ENCODE measurements at regions not wholly inside any gene's neighbourhood (a gene's known extent, or its start where the extent isn't known, plus 50 kb on each side); places are given as distances from the start of the nearest gene placed in this dataset.
"Not testable (repeated sequence)": the region's sequence is repeated elsewhere in the genome, so short reads cannot be mapped to it uniquely, and the experiment has no call there.

DNA sequence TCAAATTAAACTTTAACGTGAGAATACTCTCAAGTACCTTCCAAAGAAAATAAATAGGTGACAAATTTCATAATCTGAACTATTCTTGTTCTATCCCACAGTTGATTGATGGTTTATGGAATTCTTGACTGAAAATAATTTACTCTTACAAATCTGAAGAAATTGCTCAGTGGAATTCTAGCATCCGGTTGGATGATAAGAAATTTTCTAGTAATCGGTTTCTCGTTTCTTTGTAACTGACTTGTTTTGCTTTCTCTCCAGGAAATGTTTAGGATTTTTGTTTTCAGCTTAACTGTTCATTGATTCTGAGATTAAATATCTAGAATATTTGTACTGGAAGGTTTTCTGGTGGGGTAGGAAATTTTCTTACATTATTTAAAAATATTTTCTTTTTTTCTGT, 558.9 kb upstream of the ADAMTS5 start:
- no peaks in the 10 kb centered on the region for H3K79me2 ChIP-seq (ENCODE audit: low read depth)
- TF ChIP-seq EZH2 (IDR thresholded peaks at IDR 0.05) = no peak
- TF ChIP-seq, protein P1, sequence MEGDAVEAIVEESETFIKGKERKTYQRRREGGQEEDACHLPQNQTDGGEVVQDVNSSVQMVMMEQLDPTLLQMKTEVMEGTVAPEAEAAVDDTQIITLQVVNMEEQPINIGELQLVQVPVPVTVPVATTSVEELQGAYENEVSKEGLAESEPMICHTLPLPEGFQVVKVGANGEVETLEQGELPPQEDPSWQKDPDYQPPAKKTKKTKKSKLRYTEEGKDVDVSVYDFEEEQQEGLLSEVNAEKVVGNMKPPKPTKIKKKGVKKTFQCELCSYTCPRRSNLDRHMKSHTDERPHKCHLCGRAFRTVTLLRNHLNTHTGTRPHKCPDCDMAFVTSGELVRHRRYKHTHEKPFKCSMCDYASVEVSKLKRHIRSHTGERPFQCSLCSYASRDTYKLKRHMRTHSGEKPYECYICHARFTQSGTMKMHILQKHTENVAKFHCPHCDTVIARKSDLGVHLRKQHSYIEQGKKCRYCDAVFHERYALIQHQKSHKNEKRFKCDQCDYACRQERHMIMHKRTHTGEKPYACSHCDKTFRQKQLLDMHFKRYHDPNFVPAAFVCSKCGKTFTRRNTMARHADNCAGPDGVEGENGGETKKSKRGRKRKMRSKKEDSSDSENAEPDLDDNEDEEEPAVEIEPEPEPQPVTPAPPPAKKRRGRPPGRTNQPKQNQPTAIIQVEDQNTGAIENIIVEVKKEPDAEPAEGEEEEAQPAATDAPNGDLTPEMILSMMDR (IDR thresholded peaks at IDR 0.05) = no peak
- no peak for TF ChIP-seq EZH2phosphoT487 (IDR thresholded peaks at IDR 0.05)
- H4K20me1 ChIP-seq (ENCODE audit: low read depth) = no peaks in the 10 kb centered on the region
- H3K4me2 ChIP-seq = no peak overlapping the region
- no peaks in the 10 kb centered on the region for H3K4me1 ChIP-seq
- no peaks in the 10 kb centered on the region for H3K36me3 ChIP-seq
- Mint-ChIP-seq H3K27me3 (ENCODE audit: insufficient read depth, low read depth) (no peaks in the 10 kb centered on the region), H3K4me1 (no peaks in the 10 kb centered on the region), H3K27ac (no peak overlapping the region), H3K9me3 (peaks cover under 1% of the 10 kb centered on the region), H3K36me3 (no peaks in the 10 kb centered on the region), H3K4me3 (no peak overlapping the region)
- no peak overlapping the region for H3K27ac ChIP-seq
- DNase-seq (ENCODE audit: low spot score) = no peak
- H3K27me3 ChIP-seq = no peaks in the 10 kb centered on the region
- no peak overlapping the region for H3K4me3 ChIP-seq
- no peaks in the 10 kb centered on the region for H3K9me3 ChIP-seq (ENCODE audit: low read depth)
- H2AFZ ChIP-seq (replicated peaks) = no peak overlapping the region
- H3K9ac ChIP-seq = no peak overlapping the region
- no peaks in the 10 kb centered on the region for H3F3A ChIP-seq (ENCODE audit: low read depth)

DNA sequence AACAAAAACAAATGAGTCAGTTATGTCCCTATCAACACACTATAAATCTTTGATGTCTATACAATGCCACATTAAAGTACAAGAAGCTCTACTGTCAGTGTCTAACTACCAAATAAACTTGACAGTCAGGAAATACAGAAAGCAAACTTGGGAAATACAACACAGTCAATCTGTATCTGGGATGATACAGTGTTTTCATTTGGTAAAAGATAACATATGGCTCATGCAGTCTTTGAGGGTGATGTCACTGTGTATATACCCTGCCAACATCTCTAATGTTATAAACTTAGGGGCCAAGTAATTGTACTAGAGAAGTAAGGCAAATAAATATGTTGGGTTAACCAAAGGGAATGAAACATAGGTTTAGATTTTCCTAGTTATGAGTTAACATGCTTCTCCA, 552.5 kb upstream of the ADAMTS5 start:
- H3K36me3 Mint-ChIP-seq = no peaks in the 10 kb centered on the region
- Histone ChIP-seq H3K9me3 (ENCODE audit: low read depth) (no peaks in the 10 kb centered on the region), H3K4me1 (no peaks in the 10 kb centered on the region), H2AFZ (replicated peaks) (no peak overlapping the region), H3K36me3 (no peaks in the 10 kb centered on the region), H4K20me1 (ENCODE audit: low read depth) (no peaks in the 10 kb centered on the region), H3K27me3 (no peaks in the 10 kb centered on the region), H3K4me2 (no peak overlapping the region), H3K79me2 (ENCODE audit: low read depth) (no peaks in the 10 kb centered on the region), H3F3A (ENCODE audit: low read depth) (no peaks in the 10 kb centered on the region), H3K27ac (no peak overlapping the region), H3K4me3 (no peak overlapping the region), H3K9ac (no peak overlapping the region)
- H3K4me3 Mint-ChIP-seq = no peak overlapping the region
- no peak for DNase-seq (ENCODE audit: low spot score)
- no peak overlapping the region for H3K27ac Mint-ChIP-seq
- H3K27me3 Mint-ChIP-seq (ENCODE audit: insufficient read depth, low read depth) = no peaks in the 10 kb centered on the region
- peaks cover 13% of the 10 kb centered on the region for H3K9me3 Mint-ChIP-seq
- no peaks in the 10 kb centered on the region for H3K4me1 Mint-ChIP-seq
- TF ChIP-seq EZH2 (IDR thresholded peaks at IDR 0.05) (no peak), EZH2phosphoT487 (IDR thresholded peaks at IDR 0.05) (no peak)
- TF ChIP-seq, protein P1 (IDR thresholded peaks at IDR 0.05) = no peak

DNA sequence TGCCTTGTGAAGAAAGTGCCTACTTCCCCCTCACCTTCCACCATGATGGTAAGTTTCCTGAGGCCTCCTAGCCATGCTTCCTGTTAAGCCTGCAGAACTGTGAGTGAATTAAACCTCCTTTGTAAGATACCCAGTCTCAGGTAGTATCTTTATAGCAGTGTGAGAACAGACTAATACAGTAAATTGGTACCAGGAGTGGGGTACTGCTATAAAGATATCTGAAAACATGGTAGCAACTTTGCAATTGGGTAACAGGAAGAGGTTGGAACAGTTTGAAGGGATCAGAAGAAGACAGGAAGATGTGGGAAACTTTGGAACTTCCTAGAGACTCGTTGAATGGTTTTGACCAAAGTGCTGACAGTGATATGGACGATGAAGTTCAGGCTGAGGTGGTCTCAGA, 550.3 kb upstream of the ADAMTS5 start:
- H3K4me1 ChIP-seq; DNase-seq (ENCODE audit: low spot score); H2AFZ ChIP-seq (replicated peaks); H3K4me3 Mint-ChIP-seq; H3K27ac Mint-ChIP-seq; H3K9ac ChIP-seq; H3K9me3 ChIP-seq (ENCODE audit: low read depth); H3K4me1 Mint-ChIP-seq; H3K36me3 ChIP-seq; H3F3A ChIP-seq (ENCODE audit: low read depth); H3K4me2 ChIP-seq; H3K27ac ChIP-seq; H4K20me1 ChIP-seq (ENCODE audit: low read depth); H3K27me3 ChIP-seq; H3K79me2 ChIP-seq (ENCODE audit: low read depth); H3K4me3 ChIP-seq; H3K36me3 Mint-ChIP-seq; H3K27me3 Mint-ChIP-seq (ENCODE audit: insufficient read depth, low read depth): not testable (repeated sequence)
- H3K9me3 Mint-ChIP-seq = peaks cover 13% of the 10 kb centered on the region

DNA sequence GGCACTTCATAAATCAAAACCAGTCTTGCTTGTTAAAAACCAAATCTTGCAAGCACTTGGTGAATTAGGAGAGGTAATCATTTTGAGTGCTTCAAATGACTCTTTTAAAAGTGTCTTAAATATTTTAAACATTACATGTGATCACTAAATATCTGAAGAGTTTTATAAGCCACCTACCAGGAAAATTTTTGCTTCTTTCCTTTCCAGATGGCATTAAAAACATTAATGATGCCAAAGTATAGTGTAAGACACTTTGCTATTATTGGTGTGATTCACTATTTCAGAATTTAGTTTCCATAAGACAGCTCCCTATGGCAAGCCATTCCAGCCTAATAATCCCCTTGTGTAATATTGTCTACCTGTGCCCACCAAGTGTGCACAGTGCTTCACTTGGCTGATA, 548.8 kb upstream of the ADAMTS5 start:
- Mint-ChIP-seq H3K4me1 (no peaks in the 10 kb centered on the region), H3K9me3 (peaks cover 11% of the 10 kb centered on the region)
- DNase-seq (ENCODE audit: low spot score) = no peak

More for the DNA sequence above, 548.8 kb upstream of the ADAMTS5 start:
- Histone ChIP-seq H3K27me3 (no peaks in the 10 kb centered on the region), H2AFZ (replicated peaks) (no peak overlapping the region), H3K79me2 (ENCODE audit: low read depth) (no peaks in the 10 kb centered on the region), H3K27ac (no peak overlapping the region), H3K9me3 (ENCODE audit: low read depth) (no peaks in the 10 kb centered on the region), H3K36me3 (no peaks in the 10 kb centered on the region), H3K4me3 (no peak overlapping the region), H3F3A (ENCODE audit: low read depth) (no peaks in the 10 kb centered on the region), H4K20me1 (ENCODE audit: low read depth) (no peaks in the 10 kb centered on the region), H3K9ac (no peak overlapping the region), H3K4me1 (no peaks in the 10 kb centered on the region), H3K4me2 (no peak overlapping the region)
- no peaks in the 10 kb centered on the region for H3K27me3 Mint-ChIP-seq (ENCODE audit: insufficient read depth, low read depth)
- no peak overlapping the region for H3K27ac Mint-ChIP-seq
- no peaks in the 10 kb centered on the region for H3K36me3 Mint-ChIP-seq
- H3K4me3 Mint-ChIP-seq = no peak overlapping the region
- TF ChIP-seq, protein P1 (IDR thresholded peaks at IDR 0.05) = no peak
- TF ChIP-seq EZH2 (IDR thresholded peaks at IDR 0.05) (no peak), EZH2phosphoT487 (IDR thresholded peaks at IDR 0.05) (no peak)
